Stomach (tissue), 4 donors: ENCODE measurements at regions not wholly inside any gene's neighbourhood (a gene's known extent, or its start where the extent isn't known, plus 50 kb on each side); places are given as distances from the start of the nearest gene placed in this dataset.

ENCODE experiments used
- POLR2A ChIP-seq, 4 donors: fragments of 450-650 bp; IDR thresholded peaks; one replicate each; pipeline ENCODE4 v1.6.1; 2016; ENCODE audit warnings: antibody characterized with exemption in 4 of 4, control low read depth in 2 of 4, mild to moderate bottlenecking in 1 of 4, moderate library complexity in 1 of 4
- POLR2AphosphoS5 ChIP-seq, 3 donors: sonication (generic); formaldehyde crosslinking; IDR thresholded peaks; one replicate each; pipeline ENCODE4 v1.6.1; 2016; ENCODE audit warnings: antibody characterized with exemption in 3 of 3
- TF ChIP-seq, protein P1 (sequence below), 7 experiments: fragments of 450-650 bp in 4 of 7; fragments of 200-600 bp in 3 of 7; sonication (generic) in 3 of 7; IDR thresholded peaks; one replicate each; pipeline ENCODE4 v1.5.1; 2016 to 2019; ENCODE audit warnings: antibody characterized with exemption in 7 of 7, control low read depth in 2 of 7, mild to moderate bottlenecking in 1 of 7

- TF ChIP-seq, protein P1, sequence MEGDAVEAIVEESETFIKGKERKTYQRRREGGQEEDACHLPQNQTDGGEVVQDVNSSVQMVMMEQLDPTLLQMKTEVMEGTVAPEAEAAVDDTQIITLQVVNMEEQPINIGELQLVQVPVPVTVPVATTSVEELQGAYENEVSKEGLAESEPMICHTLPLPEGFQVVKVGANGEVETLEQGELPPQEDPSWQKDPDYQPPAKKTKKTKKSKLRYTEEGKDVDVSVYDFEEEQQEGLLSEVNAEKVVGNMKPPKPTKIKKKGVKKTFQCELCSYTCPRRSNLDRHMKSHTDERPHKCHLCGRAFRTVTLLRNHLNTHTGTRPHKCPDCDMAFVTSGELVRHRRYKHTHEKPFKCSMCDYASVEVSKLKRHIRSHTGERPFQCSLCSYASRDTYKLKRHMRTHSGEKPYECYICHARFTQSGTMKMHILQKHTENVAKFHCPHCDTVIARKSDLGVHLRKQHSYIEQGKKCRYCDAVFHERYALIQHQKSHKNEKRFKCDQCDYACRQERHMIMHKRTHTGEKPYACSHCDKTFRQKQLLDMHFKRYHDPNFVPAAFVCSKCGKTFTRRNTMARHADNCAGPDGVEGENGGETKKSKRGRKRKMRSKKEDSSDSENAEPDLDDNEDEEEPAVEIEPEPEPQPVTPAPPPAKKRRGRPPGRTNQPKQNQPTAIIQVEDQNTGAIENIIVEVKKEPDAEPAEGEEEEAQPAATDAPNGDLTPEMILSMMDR (IDR thresholded peaks at IDR 0.05) = no peak
- TF ChIP-seq POLR2AphosphoS5 (IDR thresholded peaks at IDR 0.05) (no peak), POLR2A (IDR thresholded peaks at IDR 0.05) (no peak)
Measured at GRCh38 chr7:17105701-17106100, 192.8 kb upstream of the AHR start.
